Spleen (tissue), 11 donors: ENCODE measurements at regions not wholly inside any gene's neighbourhood (a gene's known extent, or its start where the extent isn't known, plus 50 kb on each side); places are given as distances from the start of the nearest gene placed in this dataset.

Experiments used
- DNase-seq: peaks from one replicate; pipeline ENCODE4 v3.0.0-alpha.2; 2020
- H3K27ac ChIP-seq, 8 donors: fragments of 200-600 bp; sonication (generic) in 7 of 8; 1 replicate in 4 of 8; 2 replicates in 4 of 8; pipeline versions ENCODE4 v1.5.0 to v1.8.0; 2016 to 2021; ENCODE audit warnings: inconsistent platforms in 4 of 8, mild to moderate bottlenecking in 4 of 8, moderate library complexity in 1 of 8
- H3K27me3 ChIP-seq, 7 donors: fragments of 200-600 bp; sonication (generic) in 6 of 7; replicated peaks in 1 of 7; 1 replicate in 4 of 7; 2 replicates in 3 of 7; pipeline versions ENCODE4 v1.5.0 to v1.8.0; 2016 to 2021; ENCODE audit warnings: inconsistent platforms in 3 of 7, mild to moderate bottlenecking in 1 of 7
- H3K36me3 ChIP-seq, 6 donors: fragments of 200-600 bp; sonication (generic) in 5 of 6; 1 replicate in 4 of 6; 2 replicates in 2 of 6; pipeline versions ENCODE4 v1.5.0 to v1.8.0; 2016 to 2021; ENCODE audit warnings: inconsistent platforms in 2 of 6
- H3K4me1 ChIP-seq, 6 donors: fragments of 200-600 bp; sonication (generic) in 5 of 6; 1 replicate in 3 of 6; 2 replicates in 3 of 6; pipeline versions ENCODE4 v1.5.0 to v1.8.0; 2016 to 2021; ENCODE audit warnings: inconsistent platforms in 3 of 6
- H3K4me3 ChIP-seq, 8 donors: fragments of 200-600 bp; sonication (generic) in 7 of 8; 1 replicate in 4 of 8; 2 replicates in 4 of 8; pipeline versions ENCODE4 v1.5.0 to v1.8.0; 2016 to 2021; ENCODE audit warnings: inconsistent platforms in 4 of 8, mild to moderate bottlenecking in 4 of 8, moderate library complexity in 2 of 8
- H3K9me3 ChIP-seq, 8 donors: fragments of 200-600 bp; sonication (generic) in 7 of 8; 1 replicate in 4 of 8; 2 replicates in 4 of 8; pipeline versions ENCODE4 v1.5.0 to v1.8.0; 2016 to 2021; ENCODE audit warnings: inconsistent platforms in 4 of 8
- POLR2A ChIP-seq, 3 donors: fragments of 450-650 bp; IDR thresholded peaks; one replicate each; pipeline ENCODE4 v1.5.1; 2017; ENCODE audit warnings: antibody characterized with exemption in 3 of 3, mild to moderate bottlenecking in 1 of 3
- POLR2AphosphoS5 ChIP-seq, 3 donors: sonication (generic); formaldehyde crosslinking; IDR thresholded peaks; one replicate each; pipeline ENCODE4 v1.5.1; 2017; ENCODE audit warnings: antibody characterized with exemption in 3 of 3
- WGBS, 5 donors: extraction: QIAGEN DNeasy Blood & Tissue Kit in 3 of 5; methylation state at CpG; one replicate each; pipeline versions ENCODE4 v1.1.5 to v1.1.7; 2013 to 2018; 5-methylcytosine and 5-hydroxymethylcytosine counted together
- intact Hi-C: fragments of 100-400 bp; cut with DNase I; formaldehyde crosslinking; loops from one replicate; pipeline ENCODE4 v1.15.0; 2023; ENCODE audit warnings: low total_unique reads
- TF ChIP-seq, protein P1 (sequence below), 11 experiments: fragments of 200-600 bp in 7 of 11; fragments of 450-650 bp in 4 of 11; sonication (generic) in 4 of 11; IDR thresholded peaks in 8 of 11; conservative IDR thresholded peaks in 3 of 11; 1 replicate in 7 of 11; 2 replicates in 4 of 11; pipeline versions ENCODE4 v1.4.0 to v1.8.0; 2016 to 2021; ENCODE audit warnings: antibody characterized with exemption in 11 of 11, inconsistent platforms in 4 of 11, mild to moderate bottlenecking in 1 of 11
- donor health status: healthy with polysubstance abuse.
- donor health status: DM: no; HTN: no; CAD: no; lungs with moderate emphysema.
- donor health status: DM: no; HTN: no; CAD: no.
- donor health status: Bipolar disorder and iron deficiency.
- donor health status: healthy.
- donor health status: DM: no; HTN: no; CAD: no.
- donor health status: DM: yes; HTN: yes; CAD: no.

DNA sequence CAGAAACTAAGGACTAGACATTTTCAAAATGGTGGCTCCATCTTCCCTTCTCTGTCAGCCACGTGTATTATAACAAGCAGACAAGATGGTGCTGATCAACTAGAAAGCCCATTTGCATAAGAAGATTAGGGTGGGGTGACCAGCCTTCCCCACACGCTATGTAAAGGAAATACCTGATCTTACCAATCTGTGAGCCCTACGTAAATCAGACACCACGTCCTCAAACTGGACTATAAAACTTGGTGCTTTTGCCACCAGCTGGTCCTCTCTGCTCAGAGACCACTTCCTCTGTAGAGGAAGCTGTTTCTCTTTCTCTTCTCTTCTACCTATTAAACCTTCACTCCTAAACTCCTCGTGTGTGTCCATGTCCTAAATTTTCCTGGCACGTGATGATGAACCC, 101.1 kb upstream of the PLEKHG7 start:
- H3K36me3 ChIP-seq: no peaks in the 10 kb centered on the region
- peaks cover 0 to 29% (median 21%) of the 10 kb centered on the region in 8 donors for H3K9me3 ChIP-seq
- no peak for DNase-seq
- H3K4me1 ChIP-seq: peaks cover 0 to 19% (median 0%) of the 10 kb centered on the region in 6 donors
- TF ChIP-seq POLR2A (IDR thresholded peaks at IDR 0.05) (no peak), POLR2AphosphoS5 (IDR thresholded peaks at IDR 0.05) (no peak)
- TF ChIP-seq, protein P1, sequence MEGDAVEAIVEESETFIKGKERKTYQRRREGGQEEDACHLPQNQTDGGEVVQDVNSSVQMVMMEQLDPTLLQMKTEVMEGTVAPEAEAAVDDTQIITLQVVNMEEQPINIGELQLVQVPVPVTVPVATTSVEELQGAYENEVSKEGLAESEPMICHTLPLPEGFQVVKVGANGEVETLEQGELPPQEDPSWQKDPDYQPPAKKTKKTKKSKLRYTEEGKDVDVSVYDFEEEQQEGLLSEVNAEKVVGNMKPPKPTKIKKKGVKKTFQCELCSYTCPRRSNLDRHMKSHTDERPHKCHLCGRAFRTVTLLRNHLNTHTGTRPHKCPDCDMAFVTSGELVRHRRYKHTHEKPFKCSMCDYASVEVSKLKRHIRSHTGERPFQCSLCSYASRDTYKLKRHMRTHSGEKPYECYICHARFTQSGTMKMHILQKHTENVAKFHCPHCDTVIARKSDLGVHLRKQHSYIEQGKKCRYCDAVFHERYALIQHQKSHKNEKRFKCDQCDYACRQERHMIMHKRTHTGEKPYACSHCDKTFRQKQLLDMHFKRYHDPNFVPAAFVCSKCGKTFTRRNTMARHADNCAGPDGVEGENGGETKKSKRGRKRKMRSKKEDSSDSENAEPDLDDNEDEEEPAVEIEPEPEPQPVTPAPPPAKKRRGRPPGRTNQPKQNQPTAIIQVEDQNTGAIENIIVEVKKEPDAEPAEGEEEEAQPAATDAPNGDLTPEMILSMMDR (IDR thresholded peaks at IDR 0.05 in 8 of 11, conservative IDR thresholded peaks at IDR 0.05 in 3 of 11): no peak
- WGBS, 5 donors: 70 to 80% (median 74%) methylated on average over 6 of the region's 6 CpGs
- no peaks in the 10 kb centered on the region for H3K27me3 ChIP-seq
- H3K27ac ChIP-seq: no peak overlapping the region
- H3K4me3 ChIP-seq: no peak overlapping the region
- intact Hi-C loops: no loop called here

DNA sequence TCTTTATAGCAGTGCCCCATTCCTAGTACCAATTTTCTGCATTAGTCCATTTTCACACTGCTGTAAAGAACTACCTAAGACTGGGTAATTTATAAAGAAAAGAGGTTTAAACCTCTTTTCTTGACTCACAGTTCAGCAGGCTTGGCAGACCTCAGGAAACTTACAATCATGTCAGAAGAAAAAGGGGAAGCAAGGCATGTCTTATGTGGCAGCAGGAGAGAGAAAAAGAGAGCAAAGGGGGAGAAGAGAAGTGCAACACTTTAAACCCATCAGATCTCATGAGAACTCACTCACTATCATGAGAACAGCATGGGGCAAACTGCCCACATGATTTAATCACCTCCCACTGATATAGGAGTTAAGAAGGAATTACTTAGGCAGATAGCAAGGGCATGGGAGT, 101.6 kb upstream of the PLEKHG7 start:
- intact Hi-C loops: no loop called here

DNA sequence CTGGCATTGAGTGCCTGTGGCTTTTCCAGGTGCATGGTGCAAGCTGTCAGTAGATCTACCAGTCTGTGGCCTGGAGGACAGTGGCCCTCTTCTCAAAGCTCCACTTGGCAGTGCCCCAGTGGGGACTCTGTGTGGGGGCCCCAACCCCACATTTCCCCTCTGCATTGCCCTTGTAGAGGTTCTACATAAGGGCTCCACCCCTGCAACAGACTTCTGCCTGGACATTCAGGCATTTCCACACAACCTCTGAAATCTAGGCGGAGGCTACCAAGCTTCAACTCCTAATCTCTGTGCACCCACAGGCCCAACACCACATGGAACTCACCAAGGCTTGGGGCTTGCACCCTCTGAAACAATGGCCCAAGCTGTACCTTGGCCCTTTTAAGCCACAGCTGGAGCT, 102.7 kb upstream of the PLEKHG7 start:
- intact Hi-C loops: no loop called here
- H3K27ac ChIP-seq: no peak overlapping the region
- no peak for DNase-seq
- 86 to 100% (median 96%) methylated on average over 1 of the region's 1 CpG for WGBS, 5 donors
- no peaks in the 10 kb centered on the region for H3K27me3 ChIP-seq
- peaks cover 0 to 10% (median 0%) of the 10 kb centered on the region in 6 donors for H3K4me1 ChIP-seq
- TF ChIP-seq, protein P1 (IDR thresholded peaks at IDR 0.05 in 8 of 11, conservative IDR thresholded peaks at IDR 0.05 in 3 of 11): no peak
- TF ChIP-seq POLR2AphosphoS5 (IDR thresholded peaks at IDR 0.05): no peak
- H3K4me3 ChIP-seq: no peak overlapping the region
- H3K9me3 ChIP-seq: peaks cover 0 to 29% (median 21%) of the 10 kb centered on the region in 8 donors
- no peaks in the 10 kb centered on the region for H3K36me3 ChIP-seq

More for the DNA sequence above, 101.6 kb upstream of the PLEKHG7 start:
- Histone ChIP-seq H3K27me3 (no peaks in the 10 kb centered on the region), H3K4me1 (peaks cover 0 to 19% (median 0%) of the 10 kb centered on the region in 6 donors), H3K27ac (no peak overlapping the region), H3K9me3 (peaks cover 0 to 29% (median 21%) of the 10 kb centered on the region in 8 donors), H3K36me3 (no peaks in the 10 kb centered on the region), H3K4me3 (no peak overlapping the region)
- TF ChIP-seq POLR2A (IDR thresholded peaks at IDR 0.05) (no peak), POLR2AphosphoS5 (IDR thresholded peaks at IDR 0.05) (no peak)
- TF ChIP-seq, protein P1 (IDR thresholded peaks at IDR 0.05 in 8 of 11, conservative IDR thresholded peaks at IDR 0.05 in 3 of 11): no peak
- DNase-seq: no peak

DNA sequence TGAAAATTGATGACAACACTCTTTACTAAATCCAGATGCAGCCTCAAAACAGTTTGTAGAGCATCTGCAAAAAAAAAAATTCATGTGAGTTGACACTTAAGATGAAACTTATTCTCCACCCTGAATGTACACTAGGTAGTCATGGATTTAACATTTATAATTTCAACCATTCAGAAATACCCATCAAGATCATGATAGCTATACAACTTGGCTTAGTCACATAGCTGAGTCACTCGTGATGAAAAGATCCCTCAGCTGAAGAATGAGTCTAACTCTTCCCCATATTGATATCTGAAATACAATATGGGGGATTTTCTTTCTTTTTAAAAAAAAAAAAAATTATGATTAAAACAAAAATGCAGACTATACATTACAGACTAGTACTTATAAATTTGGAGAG, 104.8 kb upstream of the PLEKHG7 start:
- TF ChIP-seq POLR2AphosphoS5 (IDR thresholded peaks at IDR 0.05) (no peak), POLR2A (IDR thresholded peaks at IDR 0.05) (no peak)
- TF ChIP-seq, protein P1 (IDR thresholded peaks at IDR 0.05 in 8 of 11, conservative IDR thresholded peaks at IDR 0.05 in 3 of 11): no peak
- H3K4me3 ChIP-seq: no peak overlapping the region
- DNase-seq: no peak
- peaks cover 0 to 24% (median 14%) of the 10 kb centered on the region in 6 donors for H3K4me1 ChIP-seq
- no peak overlapping the region for H3K27ac ChIP-seq
- peaks cover 0 to 29% (median 21%) of the 10 kb centered on the region in 8 donors for H3K9me3 ChIP-seq
- no peaks in the 10 kb centered on the region for H3K36me3 ChIP-seq
- intact Hi-C loops: no loop called here
- WGBS, 5 donors: 66 to 86% (median 75%) methylated on average over 1 of the region's 1 CpG
- H3K27me3 ChIP-seq: no peaks in the 10 kb centered on the region
